Central memory CD8-positive, alpha-beta T cell (primary cell): ENCODE measurements at regions not wholly inside any gene's neighbourhood (a gene's known extent, or its start where the extent isn't known, plus 50 kb on each side); places are given as distances from the start of the nearest gene placed in this dataset.

Experiments
- ATAC-seq: fragments of 150-1000 bp; cut with Tn5 transposase; replicated peaks from 2 replicates; pipeline ENCODE4 v1.10.0; 2022; ENCODE audit warnings: mild to moderate bottlenecking, moderate FRiP score, moderate number of reproducible peaks; ENCODE audit not compliant: poor library complexity, severe bottlenecking; ENCODE audit errors: extremely low read depth
- DNase-seq, 2 donors: peaks; one replicate each; pipeline ENCODE4 v3.0.0; 2021; ENCODE audit warnings: low spot score in 2 of 2
- H3K27ac Mint-ChIP-seq: one replicate; pipeline ENCODE4 v1.8.0; 2022; ENCODE audit warnings: low read depth, mild to moderate bottlenecking, moderate library complexity, mixed read lengths
- H3K27me3 Mint-ChIP-seq: one replicate; pipeline ENCODE4 v1.8.0; 2022; ENCODE audit warnings: mixed read lengths
- H3K36me3 Mint-ChIP-seq: one replicate; pipeline ENCODE4 v1.8.0; 2022; ENCODE audit warnings: mild to moderate bottlenecking, moderate library complexity, mixed read lengths; ENCODE audit not compliant: insufficient read depth
- H3K4me1 Mint-ChIP-seq: one replicate; pipeline ENCODE4 v1.8.0; 2022; ENCODE audit warnings: mixed read lengths
- H3K4me3 Mint-ChIP-seq: one replicate; pipeline ENCODE4 v1.8.0; 2022; ENCODE audit warnings: mild to moderate bottlenecking, moderate library complexity, mixed read lengths
- H3K9me3 Mint-ChIP-seq: one replicate; pipeline ENCODE4 v1.8.0; 2022; ENCODE audit warnings: mixed read lengths

- Mint-ChIP-seq H3K27me3 (no peaks in the 10 kb centered on the region), H3K27ac (no peak overlapping the region), H3K4me1 (no peaks in the 10 kb centered on the region), H3K4me3 (no peak overlapping the region), H3K9me3 (no peaks in the 10 kb centered on the region), H3K36me3 (no peaks in the 10 kb centered on the region)
- ATAC-seq (no peak), DNase-seq (no peak)
Measured at GRCh38 chr9:29741169-29741568, 2167.9 kb upstream of the C9orf72 start.

- H3K4me1 Mint-ChIP-seq, result no peaks in the 10 kb centered on the region
- H3K9me3 Mint-ChIP-seq, result peaks cover 5% of the 10 kb centered on the region
- DNase-seq (no peak), ATAC-seq (no peak)
- no peak overlapping the region for H3K27ac Mint-ChIP-seq
- no peaks in the 10 kb centered on the region for H3K27me3 Mint-ChIP-seq
- H3K4me3 Mint-ChIP-seq, result no peak overlapping the region
- no peaks in the 10 kb centered on the region for H3K36me3 Mint-ChIP-seq
Measured at GRCh38 chr9:29750062-29750461, 2176.8 kb upstream of the C9orf72 start.

- no peak overlapping the region for H3K27ac Mint-ChIP-seq
- DNase-seq (no peak), ATAC-seq (no peak)
- H3K36me3 Mint-ChIP-seq, result no peaks in the 10 kb centered on the region
- no peaks in the 10 kb centered on the region for H3K4me1 Mint-ChIP-seq
- H3K9me3 Mint-ChIP-seq, result peaks cover 5% of the 10 kb centered on the region
- H3K27me3 Mint-ChIP-seq, result no peaks in the 10 kb centered on the region
- no peak overlapping the region for H3K4me3 Mint-ChIP-seq
Measured at GRCh38 chr9:29751226-29751625, 2177.9 kb upstream of the C9orf72 start.

GRCh38 chr9:29753638-29754037, 2180.4 kb upstream of the C9orf72 start:
- Mint-ChIP-seq H3K4me3 (no peak overlapping the region), H3K36me3 (no peaks in the 10 kb centered on the region), H3K9me3 (peaks cover 11% of the 10 kb centered on the region)

GRCh38 chr9:29769019-29769418, 2195.7 kb upstream of the C9orf72 start:
- ATAC-seq (no peak), DNase-seq (no peak)
- H3K4me1 Mint-ChIP-seq, result no peaks in the 10 kb centered on the region
- H3K27ac Mint-ChIP-seq, result no peak overlapping the region
- no peak overlapping the region for H3K4me3 Mint-ChIP-seq
- H3K27me3 Mint-ChIP-seq, result no peaks in the 10 kb centered on the region
- no peaks in the 10 kb centered on the region for H3K36me3 Mint-ChIP-seq
- H3K9me3 Mint-ChIP-seq, result peaks cover 21% of the 10 kb centered on the region

More at GRCh38 chr9:29753638-29754037, 2180.4 kb upstream of the C9orf72 start:
- DNase-seq (no peak), ATAC-seq (no peak)
- Mint-ChIP-seq H3K27me3 (no peaks in the 10 kb centered on the region), H3K27ac (no peak overlapping the region), H3K4me1 (no peaks in the 10 kb centered on the region)

GRCh38 chr9:29773676-29774075, 2200.4 kb upstream of the C9orf72 start:
- H3K4me1 Mint-ChIP-seq, result no peaks in the 10 kb centered on the region
- DNase-seq (no peak), ATAC-seq (no peak)
- H3K27ac Mint-ChIP-seq, result no peak overlapping the region
- no peaks in the 10 kb centered on the region for H3K36me3 Mint-ChIP-seq
- H3K9me3 Mint-ChIP-seq, result peaks cover 8% of the 10 kb centered on the region
- no peak overlapping the region for H3K4me3 Mint-ChIP-seq
- H3K27me3 Mint-ChIP-seq, result no peaks in the 10 kb centered on the region

- DNase-seq, result no peak
- Mint-ChIP-seq H3K36me3 (no peaks in the 10 kb centered on the region), H3K9me3 (peaks cover 7% of the 10 kb centered on the region)
Measured at GRCh38 chr9:29775491-29775890, 2202.2 kb upstream of the C9orf72 start.

GRCh38 chr9:29778281-29778849, 2205.1 kb upstream of the C9orf72 start:
- Mint-ChIP-seq H3K27ac (no peak overlapping the region), H3K36me3 (no peaks in the 10 kb centered on the region), H3K4me1 (no peaks in the 10 kb centered on the region), H3K27me3 (no peaks in the 10 kb centered on the region), H3K9me3 (peaks cover 7% of the 10 kb centered on the region), H3K4me3 (no peak overlapping the region)
- ATAC-seq (no peak), DNase-seq (no peak)

More at GRCh38 chr9:29775491-29775890, 2202.2 kb upstream of the C9orf72 start:
- Mint-ChIP-seq H3K4me3 (no peak overlapping the region), H3K27me3 (no peaks in the 10 kb centered on the region), H3K4me1 (no peaks in the 10 kb centered on the region), H3K27ac (no peak overlapping the region)
- no peak for ATAC-seq

GRCh38 chr9:29793970-29794369, 2220.7 kb upstream of the C9orf72 start:
- no peaks in the 10 kb centered on the region for H3K9me3 Mint-ChIP-seq
- H3K27me3 Mint-ChIP-seq, result no peaks in the 10 kb centered on the region
- H3K36me3 Mint-ChIP-seq, result no peaks in the 10 kb centered on the region
- H3K27ac Mint-ChIP-seq, result no peak overlapping the region
- ATAC-seq (no peak), DNase-seq (no peak)
- H3K4me3 Mint-ChIP-seq, result no peak overlapping the region
- no peaks in the 10 kb centered on the region for H3K4me1 Mint-ChIP-seq

GRCh38 chr9:29796291-29796952, 2223.1 kb upstream of the C9orf72 start:
- no peak overlapping the region for H3K4me3 Mint-ChIP-seq
- DNase-seq, result no peak
- H3K27me3 Mint-ChIP-seq, result no peaks in the 10 kb centered on the region
- peaks cover 2% of the 10 kb centered on the region for H3K9me3 Mint-ChIP-seq
- H3K4me1 Mint-ChIP-seq, result no peaks in the 10 kb centered on the region
- no peaks in the 10 kb centered on the region for H3K36me3 Mint-ChIP-seq
- no peak for ATAC-seq
- H3K27ac Mint-ChIP-seq, result no peak overlapping the region

- DNase-seq (no peak), ATAC-seq (no peak)
- Mint-ChIP-seq H3K4me3 (no peak overlapping the region), H3K27me3 (no peaks in the 10 kb centered on the region), H3K27ac (no peak overlapping the region), H3K9me3 (peaks cover 9% of the 10 kb centered on the region), H3K36me3 (peaks cover 2% of the 10 kb centered on the region), H3K4me1 (no peaks in the 10 kb centered on the region)
Measured at GRCh38 chr9:29798599-29798998, 2225.3 kb upstream of the C9orf72 start.

GRCh38 chr9:29799227-29799626, 2225.9 kb upstream of the C9orf72 start:
- no peak for DNase-seq
- ATAC-seq, result no peak
- Mint-ChIP-seq H3K27me3 (no peaks in the 10 kb centered on the region), H3K4me3 (no peak overlapping the region), H3K9me3 (peaks cover 9% of the 10 kb centered on the region), H3K36me3 (peaks cover 2% of the 10 kb centered on the region), H3K4me1 (no peaks in the 10 kb centered on the region), H3K27ac (no peak overlapping the region)

- ATAC-seq, result no peak
- no peak overlapping the region for H3K27ac Mint-ChIP-seq
- no peak overlapping the region for H3K4me3 Mint-ChIP-seq
- no peak for DNase-seq
- H3K9me3 Mint-ChIP-seq, result peaks cover 9% of the 10 kb centered on the region
- H3K36me3 Mint-ChIP-seq, result peaks cover 2% of the 10 kb centered on the region
- H3K4me1 Mint-ChIP-seq, result no peaks in the 10 kb centered on the region
- no peaks in the 10 kb centered on the region for H3K27me3 Mint-ChIP-seq
Measured at GRCh38 chr9:29800821-29801220, 2227.5 kb upstream of the C9orf72 start.
